Inflammatory macrophage treated with lipopolysaccharide for 4 hours (primary cell): ENCODE measurements at regions not wholly inside any gene's neighbourhood (a gene's known extent, or its start where the extent isn't known, plus 50 kb on each side); places are given as distances from the start of the nearest gene placed in this dataset.

Source experiments
- DNase-seq: peaks from one replicate; pipeline ENCODE4 v3.0.0-alpha.2; 2020

DNA sequence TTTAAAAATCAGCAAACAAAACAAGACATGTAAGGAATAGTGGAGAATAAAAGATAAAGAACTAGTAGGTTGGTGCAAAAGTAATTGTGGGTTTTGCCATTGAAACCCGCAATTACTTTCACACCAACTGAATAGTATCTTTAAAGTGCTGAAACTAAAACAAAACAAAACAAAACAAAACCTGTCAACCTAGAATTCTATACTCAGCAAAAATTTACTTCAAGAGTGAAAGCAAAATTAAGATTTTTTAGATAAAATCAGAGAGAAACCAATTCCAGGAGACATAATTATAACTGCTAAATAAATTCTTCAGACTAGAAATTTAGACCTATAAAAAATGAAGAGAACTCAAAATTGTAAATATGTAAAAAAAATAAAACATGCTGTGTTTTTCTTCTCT is 114.0 kb upstream of the TSPAN2 start:
- DNase-seq, result no peak

DNA sequence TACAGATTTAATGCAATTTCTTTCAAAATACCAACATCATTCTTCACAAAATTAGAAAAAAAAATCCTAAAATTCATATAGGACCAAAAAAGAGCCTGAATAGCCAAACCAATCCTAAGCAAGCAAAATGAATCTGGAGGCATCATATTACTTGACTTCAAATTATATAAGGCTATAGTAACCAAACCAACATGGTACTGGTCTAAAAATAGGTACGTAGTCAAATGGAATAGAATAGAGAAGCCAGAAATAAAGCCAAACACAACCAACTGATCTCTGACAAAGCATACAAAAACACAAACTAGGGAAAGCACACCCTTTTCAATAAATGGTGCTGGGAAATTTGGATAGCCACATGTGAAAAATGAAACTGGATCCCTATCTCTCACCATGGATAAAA is 112.3 kb upstream of the TSPAN2 start:
- DNase-seq, result no peak

DNA sequence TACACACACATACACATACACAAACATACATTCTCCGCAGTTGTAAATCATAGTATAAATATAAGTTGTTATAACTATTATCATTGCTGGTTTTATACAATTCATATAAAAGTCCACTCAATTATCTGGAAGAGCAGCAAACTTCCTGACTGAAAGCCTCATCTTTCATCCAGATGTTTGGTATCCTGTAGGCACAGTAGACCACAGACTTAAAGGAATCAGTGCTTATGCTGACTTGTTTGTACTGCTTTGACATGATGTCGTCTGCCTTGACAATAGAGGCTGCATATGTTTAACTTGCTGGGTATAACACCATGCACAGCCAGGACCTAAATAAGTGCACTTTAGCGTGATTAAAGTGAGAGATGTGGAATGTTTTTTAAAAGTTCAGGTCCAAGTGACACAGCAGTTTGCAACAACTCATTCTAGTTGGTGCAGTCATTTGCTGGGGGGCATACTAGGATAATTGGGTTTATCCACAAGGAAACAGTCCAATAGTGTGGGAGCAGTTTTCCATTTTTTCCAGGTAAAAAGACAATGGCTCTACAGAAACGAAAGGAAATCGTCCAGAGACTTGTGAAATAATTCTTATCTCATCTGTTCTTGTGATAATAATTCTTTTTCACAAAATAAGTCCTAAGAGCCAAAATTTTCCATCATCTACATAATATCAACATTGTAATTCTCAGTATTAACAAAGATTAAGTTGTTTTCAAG is 110.3 kb upstream of the TSPAN2 start:
- no peak for DNase-seq

DNA sequence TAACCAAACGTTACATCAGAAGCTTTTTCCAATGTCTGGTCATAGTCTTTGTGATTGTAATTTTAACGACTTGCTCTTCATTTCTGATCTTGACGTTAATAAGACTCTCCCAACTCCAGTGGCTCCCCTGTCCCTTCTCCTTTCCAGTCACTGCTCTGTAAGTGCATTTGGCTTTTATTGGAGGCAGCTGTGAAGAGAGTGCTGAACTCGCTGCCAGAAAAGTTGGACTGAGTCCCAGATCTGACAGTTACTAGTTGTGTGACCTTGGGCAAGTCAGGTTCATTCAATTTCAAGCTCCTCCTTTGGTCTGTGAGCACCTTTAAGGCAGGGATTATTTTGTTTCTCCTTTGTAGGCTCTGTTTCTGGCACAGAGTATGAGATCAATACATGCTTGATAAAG is 109.6 kb upstream of the TSPAN2 start:
- no peak for DNase-seq

DNA sequence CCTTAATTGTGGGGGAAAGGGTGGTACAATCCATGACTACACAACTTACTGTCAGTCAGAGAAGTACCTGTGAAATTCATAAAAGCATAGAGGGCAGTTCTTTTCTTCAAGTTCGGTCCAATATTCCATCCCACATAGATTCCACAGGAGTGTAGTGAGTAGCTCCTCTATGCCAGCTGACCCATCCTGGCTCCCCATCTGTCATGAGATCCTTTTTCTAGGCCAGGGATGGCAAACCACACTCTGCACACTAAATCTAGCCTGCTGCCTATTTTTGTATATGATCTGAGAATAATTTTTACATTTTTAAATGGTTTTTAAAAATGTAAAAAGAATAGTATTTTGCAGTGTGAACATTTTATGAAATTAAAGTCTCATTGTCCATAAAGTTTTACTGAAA is 107.0 kb upstream of the TSPAN2 start:
- no peak for DNase-seq

DNA sequence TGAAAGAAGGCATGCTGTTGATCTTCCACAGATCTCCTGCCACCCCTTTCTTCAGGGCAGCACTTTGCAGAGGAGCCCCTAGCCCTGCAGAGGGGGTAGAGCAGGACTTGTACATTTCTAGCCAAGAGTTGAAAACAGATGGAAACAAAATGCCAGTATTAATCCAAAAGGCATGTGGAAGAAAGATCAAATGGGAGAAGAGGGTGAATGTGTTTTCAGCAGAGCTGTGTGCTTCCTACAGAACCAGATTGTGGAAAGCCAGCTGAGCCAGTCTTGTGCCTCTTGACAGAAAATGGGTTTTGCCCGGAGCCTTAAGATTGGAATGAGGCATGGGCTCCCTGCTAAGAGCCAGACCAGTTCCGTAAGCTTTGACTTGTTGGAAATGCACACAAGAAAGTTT is 105.2 kb upstream of the TSPAN2 start:
- DNase-seq, result no peak

DNA sequence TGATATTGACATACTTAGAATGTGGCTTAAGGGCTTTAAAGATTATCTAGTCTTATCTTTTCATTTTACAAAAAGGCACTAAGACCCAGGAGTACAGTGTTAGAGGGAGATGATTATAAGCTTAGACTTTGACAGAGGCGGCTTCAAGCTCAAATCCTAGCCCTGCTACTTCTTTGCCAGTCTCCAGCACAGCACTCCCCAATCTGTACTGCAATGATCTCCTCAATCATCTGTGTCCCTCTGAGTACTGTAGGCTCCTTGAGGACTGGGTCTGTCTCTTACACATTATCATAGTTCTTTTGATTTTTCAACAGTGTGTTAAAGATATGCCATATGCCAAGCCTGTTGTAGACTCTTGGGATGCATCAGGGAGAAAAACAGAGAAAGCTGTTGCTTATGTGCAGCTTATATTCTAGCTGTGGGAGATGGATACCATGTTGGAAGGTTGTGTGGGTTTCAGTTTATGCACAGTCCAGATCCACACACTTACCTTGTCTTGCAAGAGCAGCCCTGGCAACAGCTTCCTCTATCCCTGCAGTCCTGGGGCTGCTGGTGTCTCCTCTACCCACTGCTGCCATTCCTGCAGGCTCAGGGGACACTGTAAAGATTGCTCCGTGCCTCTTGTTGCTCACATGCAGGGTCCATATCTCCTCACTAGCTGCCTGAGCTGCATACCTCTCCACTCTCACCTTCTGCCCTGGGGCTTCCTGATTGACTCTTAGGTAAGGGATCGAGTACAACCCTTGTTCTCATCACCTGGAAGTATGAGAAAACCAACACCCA is 103.9 kb upstream of the TSPAN2 start:
- no peak for DNase-seq

DNA sequence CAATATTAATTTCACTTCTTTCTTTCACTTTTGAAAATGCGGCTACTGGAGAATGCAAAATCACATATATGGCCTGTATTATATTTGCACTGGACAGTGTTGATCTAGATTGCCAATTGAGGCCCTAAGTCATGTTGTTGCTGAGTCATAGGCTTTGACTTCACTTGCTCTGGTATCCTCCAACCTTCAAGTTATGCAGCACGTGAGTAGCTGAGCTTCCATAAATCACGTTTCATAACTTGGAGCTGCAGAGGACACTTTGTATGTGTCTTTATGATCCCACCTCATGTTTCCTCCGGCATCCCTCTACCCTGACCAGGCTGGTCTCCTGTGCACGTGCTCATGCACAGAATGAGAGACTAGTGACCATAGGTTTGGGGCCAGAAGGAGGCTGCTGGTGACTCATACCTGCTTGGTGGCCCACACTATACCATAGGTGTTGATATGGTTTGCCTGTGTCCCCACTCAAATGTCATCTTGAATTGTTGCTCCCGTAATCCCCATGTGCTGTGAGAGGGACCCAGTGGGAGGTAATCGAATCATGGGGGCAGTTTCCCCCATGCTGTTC is 103.0 kb upstream of the TSPAN2 start:
- DNase-seq, result no peak

DNA sequence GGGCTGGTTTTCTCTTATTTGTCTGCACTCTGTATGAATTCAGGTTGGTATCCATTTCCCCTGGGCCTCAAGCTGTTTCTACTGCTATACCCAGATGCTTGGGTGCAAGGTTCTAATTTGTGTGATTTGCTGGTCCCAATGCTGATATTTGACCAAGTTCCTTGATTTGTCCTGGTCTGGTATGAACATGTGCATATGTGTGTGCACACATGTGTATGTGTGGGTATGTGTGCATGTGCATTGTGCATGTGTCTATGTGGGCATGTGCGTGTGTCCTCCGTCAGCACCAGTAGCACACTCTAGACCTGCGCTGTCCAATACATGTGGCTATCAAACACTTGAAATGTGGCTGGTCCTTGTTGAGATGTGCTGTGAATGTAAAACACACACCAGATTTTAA is 102.4 kb upstream of the TSPAN2 start:
- no peak for DNase-seq

DNA sequence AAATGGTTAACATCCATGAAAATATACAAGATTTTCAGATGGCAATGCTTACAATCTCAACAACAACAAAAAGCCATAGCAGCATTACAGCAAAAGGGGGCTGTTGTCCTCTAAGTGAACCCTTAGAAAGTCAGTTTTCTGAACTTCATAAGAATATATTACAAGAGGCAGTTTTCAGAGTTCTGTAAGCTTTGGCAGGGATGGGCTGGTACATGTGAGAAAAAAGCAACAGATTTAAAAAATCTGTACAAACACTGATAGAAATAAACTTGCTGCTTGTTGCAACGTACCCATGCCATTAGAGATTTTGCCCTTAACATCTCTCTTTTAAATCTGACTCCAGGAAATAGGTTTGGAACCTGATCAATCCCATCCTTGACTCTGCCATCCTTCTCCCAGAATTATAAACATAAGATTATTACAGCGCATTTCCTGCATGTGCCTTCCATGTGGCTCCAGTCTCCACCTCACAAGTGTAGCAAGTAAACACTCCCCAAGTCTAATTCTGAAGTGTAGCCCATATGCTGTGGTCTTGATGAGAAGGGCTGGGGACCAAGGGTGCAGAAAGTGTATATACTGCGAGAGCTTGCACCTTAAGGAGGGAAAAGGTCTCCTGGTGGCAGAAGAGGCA is 101.4 kb upstream of the TSPAN2 start:
- DNase-seq, result no peak

DNA sequence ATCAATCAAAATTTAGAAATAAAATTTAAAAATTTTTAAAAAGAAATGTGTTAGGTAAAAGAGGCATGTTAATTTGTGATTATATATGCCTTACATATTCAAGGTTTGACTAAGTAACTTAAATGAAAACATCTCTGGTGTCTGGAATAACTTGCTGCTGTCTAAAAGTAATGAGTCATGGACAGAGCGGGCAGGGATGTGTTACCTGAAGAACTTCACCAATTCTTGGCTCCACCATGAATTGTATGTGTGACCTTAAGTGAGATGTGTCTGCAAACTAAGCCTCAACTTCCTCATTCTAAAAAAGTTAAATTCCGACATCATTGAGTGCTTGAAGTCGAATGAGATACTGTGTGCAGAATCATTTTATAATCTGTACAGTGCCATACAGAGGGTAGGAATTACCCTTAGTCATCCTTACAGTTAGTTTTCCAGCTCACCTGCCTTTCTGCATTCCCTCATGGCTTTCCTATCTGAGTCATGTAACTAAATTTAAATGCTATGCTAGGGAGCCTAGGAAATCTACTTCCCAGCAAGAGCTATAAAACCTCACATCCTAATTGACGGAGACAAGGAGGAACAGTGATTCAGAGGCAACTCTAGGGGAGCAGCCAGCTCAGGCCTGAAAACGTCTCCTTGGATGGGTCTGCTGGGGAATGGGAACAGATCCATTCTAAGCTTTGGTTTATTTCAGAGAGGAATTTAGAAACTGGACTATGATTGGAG is 100.7 kb upstream of the TSPAN2 start:
- DNase-seq, result no peak

DNA sequence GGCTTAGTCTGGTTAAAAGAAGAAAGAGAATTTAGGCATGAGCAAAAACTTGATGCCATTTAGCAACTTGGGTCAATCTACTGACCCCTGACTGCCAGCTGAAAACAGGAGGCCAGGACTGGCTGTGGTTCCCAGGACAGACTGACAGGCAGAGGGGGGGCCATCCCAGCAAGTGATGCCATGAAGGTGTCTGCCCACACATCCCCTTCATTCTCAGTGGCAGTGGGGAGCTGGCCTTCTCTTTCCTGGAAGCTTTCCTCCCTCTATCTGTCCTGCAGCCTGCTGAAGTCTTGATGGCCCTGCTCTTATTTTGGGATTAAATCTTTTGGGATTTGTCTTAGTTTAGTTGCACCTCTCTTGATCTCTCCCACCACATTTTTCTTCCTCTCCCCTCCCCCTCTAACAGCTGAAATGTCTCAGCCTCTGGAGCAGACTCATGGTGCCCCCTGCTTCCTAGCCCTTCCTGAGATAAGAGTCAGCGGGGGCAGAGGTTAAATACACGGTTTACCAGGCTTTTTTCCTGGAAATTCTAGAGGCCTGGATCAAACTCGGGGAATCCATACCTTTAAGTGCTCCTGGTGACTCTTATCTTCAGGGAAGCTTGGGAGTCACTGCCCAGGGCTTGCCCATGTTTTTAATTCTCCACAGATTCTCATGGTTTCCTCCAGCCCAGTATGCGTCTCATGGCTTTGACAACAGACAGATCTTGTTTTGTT is 99.5 kb upstream of the TSPAN2 start:
- DNase-seq, result no peak

DNA sequence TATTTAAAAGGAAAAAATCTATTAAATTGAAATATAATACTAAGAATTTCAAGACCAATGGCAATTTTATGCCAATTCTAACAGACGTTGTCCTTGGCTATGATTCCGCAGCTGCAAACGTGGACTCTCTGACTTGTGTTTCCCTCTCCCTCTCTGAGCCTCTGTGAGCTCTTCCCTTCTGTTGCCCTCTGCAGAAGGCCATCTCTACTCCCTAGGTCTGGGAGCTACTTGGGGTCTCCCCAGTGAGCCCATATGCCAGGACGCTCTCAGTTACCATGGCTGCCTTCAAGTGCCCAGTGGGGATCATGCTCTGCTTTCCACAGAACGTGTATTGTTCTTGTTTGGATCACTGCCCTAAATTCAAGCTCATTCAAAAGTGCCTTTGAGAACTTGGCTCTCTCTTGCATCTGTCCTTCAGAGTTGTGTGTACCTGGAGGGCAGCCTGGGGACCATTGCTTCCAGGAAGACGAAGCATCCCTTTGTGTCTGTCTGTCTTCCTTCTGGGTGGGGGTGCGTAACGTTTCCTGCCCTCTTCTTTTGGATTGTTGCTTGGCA is 97.5 kb upstream of the TSPAN2 start:
- DNase-seq, result no peak

DNA sequence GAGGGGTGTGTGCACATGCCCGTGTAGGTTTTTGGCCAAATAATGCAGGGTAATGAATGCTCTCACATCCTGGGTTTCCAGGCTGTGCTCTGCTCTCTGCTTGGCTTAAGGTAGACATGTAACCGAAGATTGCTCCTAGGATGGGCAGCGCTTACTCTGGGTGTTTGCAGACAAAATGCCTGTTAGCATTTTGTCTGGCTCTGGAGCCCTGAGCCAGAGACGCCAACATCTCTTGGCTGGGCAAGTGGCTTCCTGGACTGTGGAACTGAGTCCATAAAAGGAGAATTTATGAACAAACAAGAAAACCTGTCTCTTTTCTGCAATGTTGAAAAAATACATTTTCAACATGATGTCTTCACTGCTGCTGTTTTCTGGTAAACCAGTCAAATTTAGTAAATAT is 96.0 kb upstream of the TSPAN2 start:
- DNase-seq, result no peak

DNA sequence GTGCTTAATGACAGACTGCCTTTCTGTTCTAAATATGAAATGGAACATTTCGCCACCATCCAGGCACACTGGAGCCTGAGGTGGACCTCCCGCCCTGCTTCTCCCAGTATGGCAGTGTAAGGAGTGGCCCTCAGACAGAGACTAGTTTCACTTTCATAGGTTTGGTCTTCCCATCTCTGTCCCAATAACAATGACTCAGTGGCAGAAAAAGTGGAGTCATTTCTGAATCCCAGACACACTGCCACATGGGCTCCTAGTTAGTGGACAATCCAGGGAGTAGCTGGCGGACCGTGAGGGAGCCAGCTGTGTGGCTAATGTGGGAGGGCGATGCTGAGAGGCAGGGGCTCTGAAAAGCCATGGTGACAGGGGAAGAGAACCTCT is 95.6 kb upstream of the TSPAN2 start:
- peak; percentile 23 for DNase-seq

DNA sequence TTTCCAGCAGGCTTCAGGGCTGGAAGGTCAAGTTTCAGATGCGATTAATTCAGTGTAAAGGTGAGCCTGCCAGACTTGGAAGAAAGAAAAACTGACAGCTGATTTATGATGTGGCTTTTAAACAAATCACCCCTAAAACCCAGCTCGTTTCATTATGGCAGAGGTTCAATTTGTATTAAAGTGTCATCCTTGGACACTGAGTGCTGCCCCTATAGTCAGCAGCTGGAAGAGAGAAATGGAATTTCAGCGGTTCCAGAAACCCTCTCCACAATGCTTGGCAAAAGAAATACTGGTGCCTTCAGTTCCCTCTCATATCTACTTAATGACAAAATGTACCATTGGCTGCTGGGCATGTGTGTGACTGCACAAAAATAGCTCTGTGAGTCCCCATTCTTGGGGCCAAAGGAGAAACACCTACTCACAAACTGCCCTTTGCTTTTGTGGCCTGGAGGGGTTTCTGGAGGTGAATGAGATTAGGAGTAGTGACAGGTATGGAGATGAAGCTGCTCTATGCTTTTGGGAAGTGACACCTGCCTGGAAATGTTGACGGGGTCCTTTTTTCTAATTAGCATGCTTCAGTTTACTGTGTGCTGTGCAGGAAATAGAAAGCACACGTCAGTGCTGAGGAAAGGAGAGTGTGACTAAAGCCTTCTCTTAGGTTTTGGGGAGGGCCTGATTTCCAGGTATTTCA is 95.1 kb upstream of the TSPAN2 start:
- no peak for DNase-seq

DNA sequence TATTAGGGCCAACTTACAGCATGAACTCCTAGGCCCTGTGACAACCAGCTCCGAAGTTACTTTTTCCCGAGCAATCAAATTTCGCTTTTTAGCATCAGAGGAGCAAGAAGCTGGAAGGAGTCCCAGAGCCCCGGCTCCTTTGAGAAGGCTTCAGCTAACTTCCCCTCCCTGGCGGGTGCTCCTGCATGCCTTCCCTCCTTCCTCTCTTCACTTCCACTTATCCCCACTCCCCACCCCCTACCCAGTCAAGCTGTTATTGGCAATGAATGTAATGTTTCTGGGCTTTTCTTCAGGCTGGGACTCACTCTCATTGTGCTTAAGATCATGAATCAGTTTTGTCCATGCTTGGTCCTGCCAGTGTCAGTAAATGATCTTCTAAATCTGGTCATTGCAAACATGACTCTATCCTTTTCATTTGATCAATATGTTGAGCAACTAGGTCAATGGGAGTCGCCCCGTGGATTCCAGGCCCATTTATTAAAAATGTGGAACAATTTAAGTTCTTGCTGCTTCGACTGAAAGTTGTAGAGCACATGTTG is 94.5 kb upstream of the TSPAN2 start:
- DNase-seq, result no peak

DNA sequence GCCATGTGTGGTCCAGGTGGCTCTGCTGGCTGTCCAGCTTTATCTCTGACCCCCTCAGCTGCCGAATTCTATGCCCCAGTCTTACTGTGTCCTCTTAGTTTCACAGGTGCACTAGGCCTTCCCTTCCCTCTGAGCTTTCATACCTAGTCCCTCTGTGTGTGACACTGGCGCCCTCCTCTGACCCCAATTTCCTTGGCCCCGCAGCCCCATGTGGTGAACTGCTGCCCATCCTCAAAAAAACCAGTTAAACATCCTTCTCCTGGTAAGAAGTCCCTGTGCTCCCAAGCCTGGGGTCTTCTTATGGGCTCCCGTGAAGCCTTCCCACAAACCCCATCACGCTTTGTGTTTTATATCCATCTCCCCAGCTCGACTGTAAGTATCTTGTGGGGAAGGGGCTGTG is 93.9 kb upstream of the TSPAN2 start:
- no peak for DNase-seq

DNA sequence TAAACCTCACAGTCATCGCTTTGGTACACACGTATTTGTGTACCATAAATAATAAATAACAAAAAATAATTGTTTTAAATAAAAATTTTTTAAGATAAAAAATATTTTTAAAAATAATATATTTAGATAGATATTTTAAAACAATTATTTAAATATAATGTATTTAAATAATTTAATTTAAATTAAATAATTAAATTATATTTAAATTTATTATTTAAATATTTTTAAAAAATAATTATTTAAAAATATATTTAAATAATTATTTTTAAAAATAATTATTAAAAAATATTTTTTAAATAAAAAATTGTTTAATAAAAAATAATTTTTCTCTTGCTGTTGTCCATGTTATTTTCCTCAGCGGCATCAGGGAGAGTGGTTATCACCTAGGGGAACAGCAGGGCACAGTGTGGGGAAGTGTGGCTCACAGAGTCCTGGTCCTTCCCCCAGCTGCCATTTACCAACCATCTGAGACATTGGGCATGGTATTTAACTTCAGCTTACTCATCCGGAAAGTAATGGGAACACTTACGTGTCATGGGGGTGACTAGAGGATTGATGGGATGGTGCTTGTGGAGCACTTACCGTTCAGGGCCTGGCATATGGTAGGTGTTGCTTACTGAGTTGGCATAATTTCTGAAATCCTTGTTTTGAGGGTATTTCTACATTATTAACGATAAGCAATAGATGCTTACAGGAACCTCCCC is 92.9 kb upstream of the TSPAN2 start:
- no peak for DNase-seq

DNA sequence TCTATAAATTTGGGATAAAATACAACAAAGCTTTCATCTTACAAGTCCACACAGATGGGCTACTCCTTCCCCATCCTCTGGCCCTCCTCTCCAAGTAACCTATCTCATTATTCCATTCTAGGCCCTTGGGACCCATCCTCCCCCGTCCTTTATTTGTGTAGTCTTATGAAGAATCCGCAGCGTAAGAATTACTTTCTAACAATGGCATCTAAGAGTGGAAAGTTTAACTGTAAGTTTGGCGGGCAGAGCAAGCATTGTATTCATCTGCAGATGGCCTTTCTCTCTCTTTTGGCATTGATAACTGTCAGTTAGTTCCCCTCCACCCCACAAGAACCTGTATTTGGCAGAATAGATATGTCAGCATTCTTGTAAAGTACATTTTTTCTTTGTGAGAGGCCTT is 91.9 kb upstream of the TSPAN2 start:
- no peak for DNase-seq
